Fibroblast of pulmonary artery (primary cell): ENCODE measurements at regions not wholly inside any gene's neighbourhood (a gene's known extent, or its start where the extent isn't known, plus 50 kb on each side); places are given as distances from the start of the nearest gene placed in this dataset.

Experiments
- DNase-seq: peaks from one replicate; pipeline ENCODE4 v3.0.0-alpha.2; 2010; ENCODE audit warnings: low read depth
- H3K4me3 ChIP-seq: replicated peaks from 2 replicates; pipeline ENCODE4 v1.5.1; 2011; ENCODE audit warnings: low read depth, mild to moderate bottlenecking, control low read depth, low read length, moderate library complexity
- TF ChIP-seq, protein P1 (sequence below): IDR thresholded peaks from 2 replicates; pipeline ENCODE4 v1.5.1; 2011; ENCODE audit warnings: mild to moderate bottlenecking, control low read depth, low read length, inconsistent platforms; ENCODE audit errors: missing control alignments

DNA sequence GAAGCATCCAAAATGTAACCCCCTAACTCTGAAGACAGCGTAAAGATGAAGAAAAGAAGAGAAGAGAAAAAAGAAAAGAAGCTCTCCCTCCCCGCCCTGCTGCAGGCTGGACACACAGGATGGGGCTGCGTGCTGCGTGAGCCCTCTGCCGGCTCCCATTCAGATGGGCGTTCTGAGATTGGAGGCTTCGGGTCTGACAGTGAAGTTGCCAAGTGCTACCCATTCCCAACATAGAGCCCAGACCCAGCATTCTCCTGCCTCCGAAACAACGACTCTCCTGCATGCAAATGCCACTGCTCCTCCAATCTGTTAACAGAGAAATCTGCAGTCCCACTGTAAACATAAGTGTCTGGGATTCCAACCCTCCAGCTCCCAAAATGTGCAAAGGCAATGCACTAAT is 234.9 kb downstream of the BCL11A start:
- DNase-seq = no peak

DNA sequence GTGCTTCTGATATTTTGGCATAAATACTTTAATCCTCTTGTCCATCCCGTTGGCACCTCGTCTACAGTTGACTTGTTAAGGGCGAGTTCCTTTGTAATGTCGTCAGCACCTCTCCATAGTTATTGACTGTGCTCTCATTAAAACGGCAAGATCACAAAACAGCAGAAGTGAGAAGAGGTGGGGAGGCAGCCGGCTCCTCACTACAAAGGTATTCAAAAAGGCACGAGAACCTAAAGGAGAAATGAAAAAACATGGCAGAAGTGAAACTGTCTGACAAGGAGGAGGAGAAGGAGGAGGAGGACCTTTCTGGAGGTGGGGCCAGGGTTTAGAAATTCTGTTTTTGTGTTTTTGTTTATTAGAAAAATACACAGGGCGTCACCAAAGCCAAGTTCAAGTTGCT is 235.6 kb downstream of the BCL11A start:
- no peak overlapping the region for H3K4me3 ChIP-seq
- TF ChIP-seq, protein P1, sequence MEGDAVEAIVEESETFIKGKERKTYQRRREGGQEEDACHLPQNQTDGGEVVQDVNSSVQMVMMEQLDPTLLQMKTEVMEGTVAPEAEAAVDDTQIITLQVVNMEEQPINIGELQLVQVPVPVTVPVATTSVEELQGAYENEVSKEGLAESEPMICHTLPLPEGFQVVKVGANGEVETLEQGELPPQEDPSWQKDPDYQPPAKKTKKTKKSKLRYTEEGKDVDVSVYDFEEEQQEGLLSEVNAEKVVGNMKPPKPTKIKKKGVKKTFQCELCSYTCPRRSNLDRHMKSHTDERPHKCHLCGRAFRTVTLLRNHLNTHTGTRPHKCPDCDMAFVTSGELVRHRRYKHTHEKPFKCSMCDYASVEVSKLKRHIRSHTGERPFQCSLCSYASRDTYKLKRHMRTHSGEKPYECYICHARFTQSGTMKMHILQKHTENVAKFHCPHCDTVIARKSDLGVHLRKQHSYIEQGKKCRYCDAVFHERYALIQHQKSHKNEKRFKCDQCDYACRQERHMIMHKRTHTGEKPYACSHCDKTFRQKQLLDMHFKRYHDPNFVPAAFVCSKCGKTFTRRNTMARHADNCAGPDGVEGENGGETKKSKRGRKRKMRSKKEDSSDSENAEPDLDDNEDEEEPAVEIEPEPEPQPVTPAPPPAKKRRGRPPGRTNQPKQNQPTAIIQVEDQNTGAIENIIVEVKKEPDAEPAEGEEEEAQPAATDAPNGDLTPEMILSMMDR = no peak
- DNase-seq = no peak

More for the DNA sequence above, 234.9 kb downstream of the BCL11A start:
- TF ChIP-seq, protein P1 = no peak
- H3K4me3 ChIP-seq = no peak overlapping the region

DNA sequence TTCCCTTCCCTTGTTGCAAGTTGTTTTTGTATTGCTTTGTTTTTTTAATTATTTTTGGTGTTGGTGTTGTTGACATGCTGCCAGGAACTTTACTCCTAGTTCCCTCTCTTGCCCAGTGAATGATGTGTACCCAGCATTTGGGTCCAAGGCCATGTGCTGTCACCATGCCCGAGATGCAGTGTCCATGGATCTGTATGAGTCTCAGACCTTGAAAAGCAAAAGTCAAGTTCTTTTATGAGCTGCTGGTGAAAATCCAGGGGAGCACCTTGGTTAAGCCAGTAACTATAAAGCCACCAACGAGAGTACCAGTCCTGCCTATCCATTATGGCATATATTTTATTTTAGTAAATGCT is 236.4 kb downstream of the BCL11A start:
- H3K4me3 ChIP-seq = no peak overlapping the region
- DNase-seq = no peak
- TF ChIP-seq, protein P1 = no peak

DNA sequence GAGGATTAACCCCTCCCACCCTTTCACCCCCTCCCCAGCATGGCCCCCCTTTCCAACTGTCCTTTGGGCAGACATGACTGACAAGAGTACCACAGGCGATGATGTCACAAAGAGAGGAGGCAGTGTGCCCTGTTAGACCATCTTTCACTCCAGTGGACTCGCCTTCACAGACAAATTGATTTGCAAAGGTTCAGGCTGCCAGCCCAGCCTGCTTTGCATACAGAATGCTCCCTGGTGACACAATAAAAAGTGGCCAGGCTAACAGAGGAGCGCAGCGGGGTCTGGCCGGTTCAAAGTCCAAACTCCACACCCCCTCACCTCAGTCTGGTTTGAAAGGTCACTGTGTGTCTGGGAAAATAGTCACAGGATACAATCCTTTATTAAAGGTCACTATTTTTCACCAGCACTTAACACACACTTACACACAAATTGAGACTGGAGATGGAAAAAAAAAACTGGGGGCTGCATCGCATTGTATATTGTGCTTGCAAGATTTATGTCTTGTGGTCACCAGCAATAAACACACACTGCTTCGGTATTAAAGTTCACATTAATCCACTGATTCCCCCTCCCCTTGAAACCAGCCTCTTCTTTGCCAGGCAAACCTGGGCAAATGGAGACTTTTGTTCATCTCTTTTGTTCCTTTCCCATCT is 236.9 kb downstream of the BCL11A start:
- TF ChIP-seq, protein P1 = no peak
- DNase-seq = no peak
- no peak overlapping the region for H3K4me3 ChIP-seq

DNA sequence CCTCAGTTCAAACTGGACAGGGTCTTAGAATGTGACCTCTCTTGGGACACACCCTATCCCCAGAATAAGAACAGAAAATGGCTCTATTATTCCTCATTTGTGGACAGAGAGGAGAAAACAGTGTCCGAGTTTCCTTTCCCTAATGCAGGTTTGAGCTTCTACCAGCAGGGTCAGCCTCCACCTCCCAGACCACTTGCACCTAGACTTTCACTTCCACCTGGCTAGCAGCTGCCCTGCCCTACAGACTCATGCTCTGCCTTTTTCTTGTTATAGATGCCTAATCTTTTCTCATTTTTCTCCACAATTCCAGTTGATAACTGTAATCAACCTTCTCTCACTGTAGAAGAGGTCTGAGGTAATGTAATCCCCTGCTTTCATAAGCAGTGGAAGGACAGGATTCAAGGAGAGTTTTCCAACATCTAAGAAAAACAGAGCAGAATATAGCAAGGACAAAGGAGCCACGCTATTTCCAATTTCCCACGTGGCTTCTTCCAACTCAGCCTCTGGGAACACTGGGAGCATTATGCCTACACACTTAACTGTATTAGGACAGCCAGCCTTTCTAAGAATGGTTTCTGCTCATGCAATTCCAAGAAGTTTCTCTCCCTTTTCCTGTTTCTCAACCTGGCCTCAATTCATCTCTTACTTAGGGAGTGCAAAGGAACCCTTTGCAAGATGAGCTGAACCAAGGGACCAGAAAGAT is 239.8 kb downstream of the BCL11A start:
- no peak for DNase-seq
- TF ChIP-seq, protein P1 = no peak
- no peak overlapping the region for H3K4me3 ChIP-seq

DNA sequence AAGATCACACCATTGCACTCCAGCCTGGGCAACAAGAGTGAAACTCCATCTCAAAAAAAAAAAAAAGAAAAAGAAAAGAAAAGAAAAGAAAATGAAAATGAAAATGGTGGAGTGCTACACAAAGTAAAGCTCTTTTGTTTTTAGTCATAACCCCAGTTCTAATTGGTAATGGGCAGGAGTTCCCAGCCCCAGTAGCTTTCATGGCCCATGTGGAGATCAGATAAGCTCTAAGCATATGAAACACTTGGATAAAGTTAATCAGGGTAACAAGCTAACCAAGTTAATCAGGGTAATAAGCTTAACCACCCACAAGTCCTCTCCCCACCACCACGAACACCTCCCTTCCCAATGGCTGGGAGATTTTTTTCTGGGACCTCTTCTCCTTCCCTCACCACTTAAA is 240.8 kb downstream of the BCL11A start:
- TF ChIP-seq, protein P1 = no peak
- no peak overlapping the region for H3K4me3 ChIP-seq
- no peak for DNase-seq

DNA sequence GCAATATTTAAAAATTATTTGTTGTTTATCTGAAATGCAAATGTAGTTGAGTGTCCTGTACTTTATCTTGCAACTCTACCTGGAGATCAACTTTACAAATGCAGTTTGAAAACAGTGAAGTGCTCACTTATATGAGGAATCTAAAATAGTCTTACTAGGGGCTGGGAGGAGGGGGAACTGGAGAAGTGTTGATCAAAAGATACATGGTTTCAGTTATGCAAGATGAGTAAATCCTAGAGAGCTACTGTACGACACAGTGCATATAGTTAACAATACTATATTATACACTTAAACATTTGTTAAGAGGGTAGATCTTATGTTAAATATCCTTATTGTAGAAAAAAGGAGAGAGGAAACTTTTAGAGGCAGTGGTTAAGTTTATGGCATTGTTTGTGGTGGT is 241.9 kb downstream of the BCL11A start:
- H3K4me3 ChIP-seq = no peak overlapping the region
- DNase-seq = no peak
- TF ChIP-seq, protein P1 = no peak
